GM19455 (cell line): ENCODE measurements at regions not wholly inside any gene's neighbourhood (a gene's known extent, or its start where the extent isn't known, plus 50 kb on each side); places are given as distances from the start of the nearest gene placed in this dataset.
A peak's percentile ranks its signal among the peaks of the same experiment; 100 is the strongest.

Source experiments
- ATAC-seq: cut with Tn5 transposase; IDR thresholded peaks from one replicate; pipeline ENCODE4 v1.9.1; 2021; ENCODE audit not compliant: unreplicated experiment

DNA sequence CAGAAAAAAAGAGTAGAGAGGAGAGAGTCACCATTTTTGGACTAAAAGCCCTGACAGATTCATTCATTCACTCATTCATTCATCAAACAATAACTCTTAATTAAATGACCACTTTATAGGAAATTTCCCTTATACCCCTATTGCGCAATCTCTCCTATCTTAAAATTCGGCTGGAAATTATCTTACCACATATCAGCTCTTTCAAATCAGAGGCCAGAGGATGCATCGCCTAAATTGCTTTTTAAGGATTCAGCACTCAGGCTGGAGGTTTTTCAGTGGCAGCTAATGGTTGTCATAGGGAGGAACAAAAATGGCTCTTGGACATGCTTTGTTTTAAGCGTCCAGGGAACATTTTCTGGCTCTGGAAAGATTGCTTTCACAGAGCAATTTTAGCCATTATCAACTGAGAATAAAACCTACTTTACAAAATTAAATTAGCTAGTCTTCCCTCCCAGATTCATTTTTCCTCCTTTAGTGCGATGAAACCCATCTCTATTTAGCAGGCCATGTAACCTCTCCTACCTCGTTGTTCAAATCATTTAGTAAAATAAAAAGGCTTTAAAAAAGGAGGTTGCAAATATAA lies 115.2 kb downstream of the OLFM4 start:
- no peak for ATAC-seq

DNA sequence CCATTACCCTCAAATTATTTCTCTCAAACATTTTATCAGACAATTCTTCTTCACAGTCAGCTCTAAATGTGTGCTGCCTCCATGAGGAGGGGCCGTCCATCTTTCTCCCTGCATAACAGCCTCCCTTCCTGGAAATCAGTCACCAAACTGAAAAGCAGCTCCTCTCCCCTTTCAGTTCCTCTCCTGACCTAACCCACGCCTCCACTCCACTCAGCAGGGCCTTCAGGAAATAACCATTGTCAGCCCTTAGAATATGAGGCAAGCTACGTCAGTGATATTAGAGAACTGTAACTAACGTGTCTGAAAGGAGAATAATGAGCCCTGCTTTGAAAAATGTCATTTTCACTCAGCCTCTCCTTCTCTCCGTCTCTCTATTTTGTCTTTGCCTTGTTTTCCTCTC lies 116.2 kb downstream of the OLFM4 start:
- ATAC-seq, result no peak

DNA sequence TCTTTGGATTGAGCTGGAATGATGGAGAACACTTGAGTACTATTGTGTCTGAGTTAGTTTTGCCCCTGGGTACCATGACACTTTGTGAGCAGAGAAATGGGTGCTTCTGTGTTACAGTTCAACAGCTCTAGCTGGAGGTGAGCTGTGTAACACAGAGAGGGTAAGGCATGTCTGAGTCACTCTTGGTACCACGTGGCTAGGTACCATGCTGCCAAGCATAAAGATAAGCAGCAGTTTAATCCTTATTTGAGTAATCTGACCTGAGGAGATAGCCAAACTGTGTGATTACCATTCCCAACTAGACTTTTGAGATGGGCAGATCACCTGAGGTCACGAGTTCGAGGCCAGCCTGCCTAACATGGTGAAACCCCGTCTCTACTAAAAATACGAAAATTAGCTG lies 122.0 kb downstream of the OLFM4 start:
- ATAC-seq, result no peak

DNA sequence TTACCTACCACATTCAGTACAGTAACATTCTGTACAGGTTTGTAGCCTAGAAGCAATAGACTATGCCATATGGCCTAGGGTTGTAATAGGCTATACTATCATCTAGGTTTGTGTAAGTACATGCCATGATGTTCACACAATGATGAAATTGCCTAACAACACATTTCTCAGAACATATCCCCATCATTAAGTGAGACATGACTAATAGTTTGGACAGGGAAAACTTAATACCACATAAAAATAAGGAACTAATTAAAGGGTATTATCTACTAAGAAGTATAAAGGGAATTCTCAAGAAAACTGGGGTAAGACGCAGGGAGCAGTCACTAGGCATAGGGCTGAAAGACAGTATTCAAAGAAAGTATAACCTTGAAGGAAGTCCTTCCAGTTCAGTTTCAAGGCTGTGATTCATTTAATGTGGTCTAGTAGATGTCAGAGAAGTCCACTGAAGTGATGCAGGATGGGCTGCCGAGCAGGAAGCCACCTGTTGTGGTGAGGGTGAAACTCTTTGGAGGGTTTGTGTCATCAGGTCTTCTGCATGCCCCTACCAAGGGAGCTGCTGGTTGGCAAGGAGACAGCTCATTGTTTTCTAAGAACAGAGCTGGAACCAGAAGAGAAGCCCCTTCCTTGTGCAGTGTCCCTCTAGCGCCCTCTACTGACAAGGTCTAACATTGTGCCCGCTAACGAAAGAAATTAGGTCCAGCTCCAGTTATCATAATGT lies 122.9 kb downstream of the OLFM4 start:
- ATAC-seq, result peak; percentile 90

- ATAC-seq, result no peak
Observed at GRCh38 chr13:53152057-53152421, 123.4 kb downstream of the OLFM4 start.

DNA sequence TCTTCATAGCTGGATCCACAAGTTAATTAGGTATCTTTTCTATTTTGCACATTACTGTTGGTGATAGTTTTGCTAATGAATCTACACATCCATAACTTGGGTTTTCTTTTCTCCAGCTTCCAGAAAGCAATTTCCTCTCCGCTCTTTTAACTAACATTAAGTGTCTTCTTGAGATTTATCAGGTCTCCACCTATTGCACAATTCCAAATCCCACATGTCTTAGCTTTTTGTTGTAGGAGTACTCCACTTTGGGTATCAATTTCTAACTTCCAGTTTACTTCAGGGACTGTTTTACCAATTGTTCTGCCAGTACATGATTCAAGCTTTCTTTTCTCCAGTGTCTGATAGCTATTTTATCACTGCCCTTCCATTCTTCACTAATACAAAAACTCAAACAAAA lies 129.6 kb downstream of the OLFM4 start:
- ATAC-seq, result no peak

DNA sequence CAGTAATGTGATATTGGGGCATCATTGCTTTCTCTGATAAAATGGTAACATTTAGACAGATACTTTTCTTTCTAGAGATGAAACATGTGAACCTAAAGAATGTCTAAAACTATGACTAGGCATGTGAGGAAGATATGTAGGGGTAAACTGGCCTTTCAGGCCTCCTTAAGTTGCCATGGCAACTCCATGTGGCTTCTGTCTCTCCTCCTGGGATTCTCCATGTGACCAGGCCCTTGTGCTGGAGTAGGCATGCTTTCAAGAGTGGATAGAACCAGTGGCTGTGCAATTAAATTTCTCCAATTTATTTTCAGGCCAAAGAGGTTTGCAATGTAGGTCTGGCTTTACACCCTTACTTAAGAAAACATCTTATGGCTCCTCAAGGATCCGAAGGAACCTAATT lies 130.8 kb downstream of the OLFM4 start:
- ATAC-seq, result no peak

GRCh38 chr13:53160211-53160610 lies 131.6 kb downstream of the OLFM4 start:
- no peak for ATAC-seq

- no peak for ATAC-seq
Observed at GRCh38 chr13:53161251-53161650, 132.6 kb downstream of the OLFM4 start.

GRCh38 chr13:53165261-53165660 lies 136.6 kb downstream of the OLFM4 start:
- ATAC-seq, result no peak

DNA sequence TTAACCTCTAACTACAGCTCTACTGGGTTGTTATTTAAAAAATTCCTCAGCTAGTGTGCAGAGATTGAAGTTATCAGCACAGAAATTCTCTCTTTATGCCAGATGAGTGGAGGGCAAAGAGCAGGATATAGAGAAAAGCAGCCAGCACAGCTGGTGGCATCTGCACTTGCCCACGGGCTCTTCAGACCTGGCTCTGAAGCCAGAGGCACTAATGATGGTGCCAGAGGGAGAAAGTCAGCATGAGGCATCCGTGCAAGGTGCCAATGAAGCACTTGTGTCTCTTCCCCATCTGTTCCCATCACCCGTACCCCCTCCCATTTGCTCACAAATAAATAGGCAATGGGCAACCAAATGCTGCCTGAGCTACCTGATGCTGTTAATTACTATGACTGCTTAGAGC lies 138.9 kb downstream of the OLFM4 start:
- ATAC-seq, result no peak

DNA sequence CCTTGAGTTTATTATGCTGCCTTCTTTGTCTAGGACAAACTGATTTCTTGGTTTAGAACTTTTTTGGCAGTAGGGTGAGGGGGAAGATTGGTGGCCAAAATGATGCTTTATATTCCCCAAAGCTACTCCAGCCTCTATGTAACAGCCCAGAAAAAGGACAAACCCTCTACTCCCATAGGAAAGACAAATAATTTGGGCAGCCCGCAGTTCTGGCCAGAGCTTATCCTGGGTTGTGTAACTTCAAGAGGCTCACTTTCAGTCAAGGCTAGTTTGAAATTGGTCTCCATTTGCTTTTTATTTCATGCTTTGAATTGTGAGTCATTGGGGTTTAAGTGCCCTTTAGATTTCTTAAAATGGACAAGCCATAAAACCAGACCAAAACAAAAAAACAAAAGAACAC lies 142.3 kb downstream of the OLFM4 start:
- ATAC-seq, result no peak

DNA sequence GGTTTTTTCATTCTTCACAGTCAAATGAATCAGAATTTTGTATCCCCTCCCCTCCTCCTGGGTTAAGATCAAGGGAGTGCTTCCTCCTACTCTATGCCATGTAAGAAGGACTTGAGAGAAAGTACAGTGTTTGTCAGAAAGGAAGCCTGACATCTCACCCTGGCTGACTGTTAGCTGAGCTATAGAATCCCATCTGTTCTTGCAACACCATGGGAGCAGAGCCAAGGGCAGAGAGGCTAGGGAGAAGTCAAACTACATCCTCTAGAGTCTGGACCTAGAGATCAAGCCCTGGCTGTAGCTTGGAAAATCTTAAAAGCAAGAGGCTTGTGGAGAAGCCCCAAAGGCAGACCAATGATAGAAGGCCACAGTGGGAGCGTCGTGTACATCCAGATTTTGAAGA lies 145.9 kb downstream of the OLFM4 start:
- ATAC-seq, result no peak

GRCh38 chr13:53180684-53181083 lies 152.1 kb downstream of the OLFM4 start:
- ATAC-seq, result no peak

DNA sequence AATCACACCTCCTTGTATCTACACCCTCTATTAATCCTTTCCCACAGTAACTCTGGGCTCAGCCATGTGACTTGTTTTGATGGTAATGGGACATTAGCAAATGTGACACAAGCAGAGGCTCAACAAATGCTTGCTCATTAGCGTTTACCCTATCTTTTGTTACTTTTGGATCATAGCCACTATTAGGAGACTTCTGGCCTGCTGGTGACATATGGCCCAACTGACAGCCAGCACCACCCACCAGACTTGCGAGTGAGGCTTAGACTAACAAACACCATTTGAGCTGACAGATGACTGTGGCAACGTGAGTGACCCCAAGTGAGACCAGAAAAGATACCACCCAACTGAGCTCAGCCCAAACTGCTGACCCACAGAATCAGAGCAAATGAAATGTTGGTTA lies 154.1 kb downstream of the OLFM4 start:
- no peak for ATAC-seq

DNA sequence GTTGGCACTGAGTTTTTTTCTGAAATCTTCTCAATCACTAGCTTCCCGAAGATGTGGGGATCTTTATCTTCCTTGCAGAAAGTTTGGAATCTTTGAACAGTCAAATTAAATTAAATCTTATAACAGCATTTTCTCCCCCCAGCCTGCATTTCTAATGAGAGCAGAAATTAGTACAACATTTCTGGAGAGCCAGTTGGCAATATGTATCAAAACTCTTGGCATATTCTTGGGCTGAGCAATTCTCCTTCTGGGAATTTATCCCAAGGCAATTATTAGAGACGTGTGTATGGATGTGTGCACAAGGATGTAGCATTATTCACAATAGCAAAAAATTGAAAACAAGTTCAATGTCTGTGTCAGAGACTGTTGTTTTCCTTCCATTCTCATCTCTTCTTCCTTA lies 159.5 kb downstream of the OLFM4 start:
- ATAC-seq, result no peak

DNA sequence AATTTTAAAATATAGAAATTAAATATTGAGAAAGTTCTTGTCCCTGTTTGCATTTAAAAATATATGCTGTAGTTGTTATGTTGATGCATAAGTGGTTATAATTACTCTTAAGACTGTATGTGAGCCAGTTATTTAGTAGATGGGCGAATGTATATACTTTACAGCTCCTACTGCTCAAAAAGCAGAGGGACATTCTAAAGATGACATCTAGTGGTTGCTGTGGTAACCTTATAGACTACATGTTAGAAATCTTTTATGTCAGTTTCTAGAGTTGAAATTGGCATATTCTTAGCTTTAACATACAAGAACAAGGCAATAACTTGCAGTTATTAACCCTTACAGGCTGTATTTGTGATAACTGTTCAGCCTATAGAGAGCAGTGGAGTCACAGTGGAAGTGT lies 160.5 kb downstream of the OLFM4 start:
- ATAC-seq, result no peak

- ATAC-seq, result no peak
Observed at GRCh38 chr13:53191091-53191490, 162.5 kb downstream of the OLFM4 start.

GRCh38 chr13:53197424-53197823 lies 168.8 kb downstream of the OLFM4 start:
- no peak for ATAC-seq

DNA sequence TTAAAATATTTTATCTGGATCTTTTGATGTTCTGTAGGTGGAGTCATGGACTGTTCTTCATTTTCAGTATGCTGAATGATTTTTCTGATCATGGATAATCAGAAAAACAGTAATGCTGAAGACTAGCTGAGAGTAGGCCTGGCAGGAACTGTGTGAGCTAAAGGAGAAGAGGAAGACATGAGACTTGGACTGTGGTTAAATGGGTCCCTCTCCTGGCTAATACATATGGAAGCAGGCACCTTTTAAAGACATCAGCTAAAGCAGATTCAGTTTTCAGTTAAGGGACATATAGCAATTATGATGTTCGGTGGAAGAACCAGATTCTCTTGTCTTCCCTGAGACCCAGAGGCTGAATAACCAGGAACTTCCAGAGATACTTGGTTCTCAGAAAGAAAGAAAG lies 169.4 kb downstream of the OLFM4 start:
- no peak for ATAC-seq

DNA sequence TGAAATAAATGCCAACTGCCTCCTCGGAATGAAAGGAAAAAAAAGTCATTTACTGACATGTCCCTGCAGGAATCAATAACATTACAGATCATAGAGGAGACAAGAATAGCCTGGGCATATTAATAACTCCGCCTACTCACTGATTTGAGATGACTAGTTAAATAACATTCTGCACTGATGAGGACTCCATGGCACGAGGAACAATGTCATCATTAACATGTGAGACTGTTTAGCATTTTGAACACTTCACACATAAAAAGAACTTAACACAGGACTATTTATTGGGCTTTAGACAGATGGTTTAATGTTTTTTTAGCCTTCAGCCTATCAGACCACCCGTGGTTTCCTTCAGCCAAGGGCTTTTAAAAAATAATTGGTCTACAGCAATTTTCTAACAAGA lies 170.1 kb downstream of the OLFM4 start:
- no peak for ATAC-seq

DNA sequence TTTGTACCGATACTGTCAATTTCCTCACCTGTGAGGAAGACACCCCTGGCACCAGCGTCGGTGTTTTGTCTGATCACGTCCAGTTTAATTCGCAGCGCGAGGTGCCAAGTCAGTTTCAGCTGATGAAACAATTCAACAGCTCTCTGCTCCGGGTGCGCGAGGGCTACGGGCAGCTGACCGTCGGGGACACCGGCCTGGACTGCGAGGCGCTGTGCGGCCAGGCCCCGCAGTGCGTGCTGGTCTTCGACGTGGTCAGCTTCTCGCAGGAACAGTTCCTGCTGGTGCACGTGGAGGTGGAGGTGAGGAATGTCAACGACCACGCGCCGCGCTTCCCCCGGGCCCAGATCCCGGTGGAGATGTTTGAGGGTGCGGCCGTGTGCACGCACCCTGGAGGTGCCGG lies 171.5 kb downstream of the OLFM4 start:
- ATAC-seq, result no peak
